ENCODE measurements at regions not wholly inside any gene's neighbourhood (a gene's known extent, or its start where the extent isn't known, plus 50 kb on each side); places are given as distances from the start of the nearest gene placed in this dataset.

- no peak for DNase-seq
Observed at GRCh38 chr22:48851933-48852549, 975.6 kb downstream of the BRD1 start.

- DNase-seq, result no peak
Observed at GRCh38 chr22:48850658-48851287, 976.9 kb downstream of the BRD1 start.

- DNase-seq, result no peak
Observed at GRCh38 chr22:48849963-48850657, 977.6 kb downstream of the BRD1 start.

GRCh38 chr22:48849219-48849912 lies 978.3 kb downstream of the BRD1 start:
- no peak for DNase-seq

- no peak for DNase-seq
Observed at GRCh38 chr22:48846200-48846599, 981.5 kb downstream of the BRD1 start.

GRCh38 chr22:48845356-48845936 lies 982.2 kb downstream of the BRD1 start:
- DNase-seq, result no peak

- DNase-seq, result no peak
Observed at GRCh38 chr22:48844056-48844675, 983.5 kb downstream of the BRD1 start.

- no peak for DNase-seq
Observed at GRCh38 chr22:48843640-48844039, 984.0 kb downstream of the BRD1 start.

- no peak for DNase-seq
Observed at GRCh38 chr22:48842976-48843375, 984.7 kb downstream of the BRD1 start.

GRCh38 chr22:48842583-48842945 lies 985.1 kb downstream of the BRD1 start:
- DNase-seq, result no peak

- DNase-seq, result no peak
Observed at GRCh38 chr22:48841881-48842582, 985.6 kb downstream of the BRD1 start.

- DNase-seq, result no peak
Observed at GRCh38 chr22:48840112-48840949, 987.3 kb downstream of the BRD1 start.

GRCh38 chr22:48838846-48839730 lies 988.6 kb downstream of the BRD1 start:
- no peak for DNase-seq

GRCh38 chr22:48838376-48838775 lies 989.3 kb downstream of the BRD1 start:
- DNase-seq, result no peak

- DNase-seq, result no peak
Observed at GRCh38 chr22:48837341-48837935, 990.2 kb downstream of the BRD1 start.

GRCh38 chr22:48836673-48837340 lies 990.9 kb downstream of the BRD1 start:
- no peak for DNase-seq

- DNase-seq, result no peak
Observed at GRCh38 chr22:48835857-48836672, 991.6 kb downstream of the BRD1 start.

- DNase-seq, result no peak
Observed at GRCh38 chr22:48835364-48835763, 992.3 kb downstream of the BRD1 start.
